ENCODE measurements at regions not wholly inside any gene's neighbourhood (a gene's known extent, or its start where the extent isn't known, plus 50 kb on each side); places are given as distances from the start of the nearest gene placed in this dataset.

- POLR2A ChIA-PET (ENCODE audit: unreplicated experiment) = no interaction called here
- no TSS peak for BruUV-seq (replicated peaks)
- CTCF ChIA-PET = no interaction called here
These were observed 100.0 kb upstream of the KCTD7 start for GRCh38 chr7:66528652-66529051.

GRCh38 chr7:66529883-66530610 lies 98.6 kb upstream of the KCTD7 start:
- H3K4me3 ChIP-seq (ENCODE audit: low read length) = no peak overlapping the region
- no peaks in the 10 kb centered on the region for H4K20me1 ChIP-seq (ENCODE audit: low read length)
- H3K27ac ChIP-seq (ENCODE audit: low read length) = no peak overlapping the region
- H3K9me2 ChIP-seq (replicated peaks; ENCODE audit: low read length) = no peaks in the 10 kb centered on the region
- ATAC-seq (no peak), DNase-seq (no peak)
- H3F3A ChIP-seq (ENCODE audit: low read length, unreplicated experiment) = no peaks in the 10 kb centered on the region
- H3K4me1 ChIP-seq (ENCODE audit: insufficient read depth, low read length) = no peaks in the 10 kb centered on the region
- intact Hi-C loops (cut with micrococcal nuclease) = no loop called here
- no peaks in the 10 kb centered on the region for H3K79me2 ChIP-seq (ENCODE audit: low read length)
- no peak overlapping the region for H3K4me2 ChIP-seq (ENCODE audit: low read length)
- H2AFZ ChIP-seq (ENCODE audit: low read length) = no peak overlapping the region
- no peak overlapping the region for H3K9ac ChIP-seq (ENCODE audit: low read length)
- BruUV-seq (replicated peaks) = no TSS peak
- ChIA-PET CTCF (no interaction called here), POLR2A (ENCODE audit: unreplicated experiment) (no interaction called here)
- TF ChIP-seq EZH2phosphoT487 (IDR thresholded peaks at IDR 0.05; ENCODE audit: borderline replicate concordance, low read length) (no peak), EZH2 (IDR thresholded peaks at IDR 0.05; ENCODE audit: low read length, unreplicated experiment) (no peak), CTCF (conservative IDR thresholded peaks at IDR 0.05; ENCODE audit: low read depth, low read length) (no peak)
- no peaks in the 10 kb centered on the region for H3K27me3 ChIP-seq (ENCODE audit: low read length)
- H3K9me3 ChIP-seq (ENCODE audit: low read length) = no peaks in the 10 kb centered on the region
- no peaks in the 10 kb centered on the region for H3K36me3 ChIP-seq (ENCODE audit: low read depth, low read length)

More at GRCh38 chr7:66528652-66529051, 100.0 kb upstream of the KCTD7 start:
- Histone ChIP-seq H3K27me3 (ENCODE audit: low read length) (no peaks in the 10 kb centered on the region), H3K9ac (ENCODE audit: low read length) (no peak overlapping the region), H3K4me2 (ENCODE audit: low read length) (no peak overlapping the region), H3K9me2 (replicated peaks; ENCODE audit: low read length) (no peaks in the 10 kb centered on the region), H3K79me2 (ENCODE audit: low read length) (no peaks in the 10 kb centered on the region), H3K4me1 (ENCODE audit: insufficient read depth, low read length) (no peaks in the 10 kb centered on the region), H3K36me3 (ENCODE audit: low read depth, low read length) (no peaks in the 10 kb centered on the region), H4K20me1 (ENCODE audit: low read length) (no peaks in the 10 kb centered on the region), H3F3A (ENCODE audit: low read length, unreplicated experiment) (no peaks in the 10 kb centered on the region), H2AFZ (ENCODE audit: low read length) (no peak overlapping the region), H3K9me3 (ENCODE audit: low read length) (no peaks in the 10 kb centered on the region), H3K27ac (ENCODE audit: low read length) (no peak overlapping the region), H3K4me3 (ENCODE audit: low read length) (no peak overlapping the region)
- DNase-seq (no peak), ATAC-seq (no peak)
- TF ChIP-seq EZH2phosphoT487 (IDR thresholded peaks at IDR 0.05; ENCODE audit: borderline replicate concordance, low read length) (no peak), EZH2 (IDR thresholded peaks at IDR 0.05; ENCODE audit: low read length, unreplicated experiment) (no peak), CTCF (conservative IDR thresholded peaks at IDR 0.05; ENCODE audit: low read depth, low read length) (no peak)
- intact Hi-C loops (cut with micrococcal nuclease) = no loop called here
